Trophoblast cell (in vitro differentiated cells and primary cell): ENCODE measurements at regions not wholly inside any gene's neighbourhood (a gene's known extent, or its start where the extent isn't known, plus 50 kb on each side); places are given as distances from the start of the nearest gene placed in this dataset.
A peak's percentile ranks its signal among the peaks of the same experiment; 100 is the strongest.

Source experiments
- DNase-seq, 2 donors: peaks; one replicate each; pipeline ENCODE4 v3.0.0-alpha.2; 2016
- H2AFZ ChIP-seq: 2 replicates; pipeline ENCODE4 v1.6.1; 2013; ENCODE audit warnings: low read length, moderate library complexity, mild to moderate bottlenecking; ENCODE audit not compliant: insufficient read depth, poor library complexity
- H2AK5ac ChIP-seq: 2 replicates; pipeline ENCODE4 v1.6.1; 2013; ENCODE audit warnings: mild to moderate bottlenecking, low read length
- H2BK120ac ChIP-seq: 2 replicates; pipeline ENCODE4 v1.6.1; 2013; ENCODE audit warnings: low read length, mild to moderate bottlenecking, moderate library complexity; ENCODE audit not compliant: insufficient read depth, poor library complexity
- H2BK12ac ChIP-seq: 2 replicates; pipeline ENCODE4 v1.6.1; 2013; ENCODE audit warnings: mild to moderate bottlenecking, low read length, moderate library complexity
- H2BK5ac ChIP-seq: 2 replicates; pipeline ENCODE4 v1.6.1; 2013; ENCODE audit warnings: low read length, low read depth, moderate library complexity, mild to moderate bottlenecking; ENCODE audit not compliant: poor library complexity
- H3K14ac ChIP-seq: 2 replicates; pipeline ENCODE4 v1.6.1; 2013; ENCODE audit warnings: mild to moderate bottlenecking, low read length
- H3K18ac ChIP-seq: 2 replicates; pipeline ENCODE4 v1.6.1; 2013; ENCODE audit warnings: mild to moderate bottlenecking, low read length
- H3K23ac ChIP-seq: 2 replicates; pipeline ENCODE4 v1.6.1; 2013; ENCODE audit warnings: low read length
- H3K27ac ChIP-seq: 2 replicates; pipeline ENCODE4 v1.5.1; 2013; ENCODE audit warnings: low read depth, mild to moderate bottlenecking, inconsistent platforms, low read length, moderate library complexity
- H3K27me3 ChIP-seq: 2 replicates; pipeline ENCODE4 v1.6.1; 2013; ENCODE audit warnings: inconsistent platforms, mild to moderate bottlenecking, low read length, moderate library complexity; ENCODE audit not compliant: insufficient read depth
- H3K36me3 ChIP-seq, 2 experiments: 1 replicate in 1 of 2; 2 replicates in 1 of 2; pipeline ENCODE4 v1.6.1; 2013; ENCODE audit warnings: low read length in 2 of 2, mild to moderate bottlenecking in 2 of 2, moderate library complexity in 1 of 2; ENCODE audit not compliant: insufficient read depth in 2 of 2, control insufficient read depth in 1 of 2
- H3K4ac ChIP-seq: 2 replicates; pipeline ENCODE4 v1.6.1; 2013; ENCODE audit warnings: low read depth, mild to moderate bottlenecking, low read length, moderate library complexity
- H3K4me1 ChIP-seq, 2 experiments: 1 replicate in 1 of 2; 2 replicates in 1 of 2; pipeline ENCODE4 v1.6.1; 2013; ENCODE audit warnings: low read length in 2 of 2, mild to moderate bottlenecking in 2 of 2, moderate library complexity in 1 of 2; ENCODE audit not compliant: insufficient read depth in 2 of 2, control insufficient read depth in 1 of 2
- H3K4me2 ChIP-seq: 2 replicates; pipeline ENCODE4 v1.6.1; 2013; ENCODE audit warnings: inconsistent platforms, mild to moderate bottlenecking, low read length, moderate library complexity
- H3K4me3 ChIP-seq: 2 replicates; pipeline ENCODE4 v1.5.1; 2013; ENCODE audit warnings: mild to moderate bottlenecking, low read depth, low read length, inconsistent platforms
- H3K79me1 ChIP-seq: one replicate; pipeline ENCODE4 v1.6.1; 2013; ENCODE audit warnings: low read length
- H3K79me2 ChIP-seq: 2 replicates; pipeline ENCODE4 v1.6.1; 2013; ENCODE audit warnings: low read length, mild to moderate bottlenecking; ENCODE audit not compliant: control insufficient read depth, insufficient read depth, poor library complexity
- H3K9ac ChIP-seq: 2 replicates; pipeline ENCODE4 v1.6.1; 2013; ENCODE audit warnings: mild to moderate bottlenecking, low read length
- H3K9me3 ChIP-seq: 2 replicates; pipeline ENCODE4 v1.6.1; 2013; ENCODE audit warnings: low read depth, mild to moderate bottlenecking, control low read depth, inconsistent platforms, low read length; ENCODE audit not compliant: insufficient read depth
- H4K12ac ChIP-seq: 2 replicates; pipeline ENCODE4 v1.6.1; 2013; ENCODE audit warnings: low read depth, mild to moderate bottlenecking, low read length, moderate library complexity
- H4K8ac ChIP-seq: 2 replicates; pipeline ENCODE4 v1.6.1; 2013; ENCODE audit warnings: low read depth, mild to moderate bottlenecking, low read length, moderate library complexity
- H4K91ac ChIP-seq: one replicate; pipeline ENCODE4 v1.6.1; 2013; ENCODE audit warnings: low read depth, mild to moderate bottlenecking, low read length, moderate library complexity
- WGBS: extraction: QIAGEN DNeasy Blood & Tissue Kit; methylation state at CpG from one replicate; pipeline ENCODE4 v1.1.7; 2013; ENCODE audit warnings: missing lambda C conversion rate; ENCODE audit not compliant: insufficient read length, insufficient coverage; ENCODE audit errors: extremely low coverage; 5-methylcytosine and 5-hydroxymethylcytosine counted together

GRCh38 chrX:40279762-40280161 lies 182.0 kb upstream of the BCOR start:
- peak overlapping the region; percentile 57 for H4K8ac ChIP-seq
- H3K4me3 ChIP-seq = no peak overlapping the region
- no peaks in the 10 kb centered on the region for H3K36me3 ChIP-seq
- peak overlapping the region; percentile 87 for H2BK120ac ChIP-seq
- H2BK12ac ChIP-seq = peak overlapping the region; percentile 87
- no CpG with 5 or more reads among the region's 5 CpGs for WGBS
- H2AK5ac ChIP-seq = no peak overlapping the region
- H4K91ac ChIP-seq = peak overlapping the region; percentile 82
- H3K9me3 ChIP-seq = no peaks in the 10 kb centered on the region
- H3K4me1 ChIP-seq = peaks cover 11 to 20% of the 10 kb centered on the region in 2 experiments
- no peak overlapping the region for H3K9ac ChIP-seq
- no peak overlapping the region for H2AFZ ChIP-seq
- peak overlapping the region; percentile 10 for H3K4me2 ChIP-seq
- no peak overlapping the region for H4K12ac ChIP-seq
- H3K14ac ChIP-seq = no peak overlapping the region
- no peaks in the 10 kb centered on the region for H3K27me3 ChIP-seq
- H3K4ac ChIP-seq = no peak overlapping the region
- peak in 1 of 2 donors; percentile 46 for DNase-seq
- peak overlapping the region; percentile 67 for H3K27ac ChIP-seq
- H3K79me2 ChIP-seq = no peaks in the 10 kb centered on the region
- peak overlapping the region; percentile 75 for H2BK5ac ChIP-seq
- H3K18ac ChIP-seq = peak overlapping the region; percentile 76
- H3K23ac ChIP-seq = no peak overlapping the region
- peaks cover 19% of the 10 kb centered on the region for H3K79me1 ChIP-seq

GRCh38 chrX:40279091-40279430 lies 181.3 kb upstream of the BCOR start:
- no peak for DNase-seq
- H2BK5ac ChIP-seq = peak overlapping the region; percentile 75
- H2BK120ac ChIP-seq = peak overlapping the region; percentile 87
- H2AK5ac ChIP-seq = no peak overlapping the region
- H3K18ac ChIP-seq = peak overlapping the region; percentile 76
- H3K9me3 ChIP-seq = no peaks in the 10 kb centered on the region
- peak overlapping the region; percentile 87 for H2BK12ac ChIP-seq
- no peak overlapping the region for H4K12ac ChIP-seq
- H3K27ac ChIP-seq = peak overlapping the region; percentile 67
- H3K79me1 ChIP-seq = peaks cover 19% of the 10 kb centered on the region
- H3K4me3 ChIP-seq = no peak overlapping the region
- peak overlapping the region; percentile 82 for H4K91ac ChIP-seq
- no peaks in the 10 kb centered on the region for H3K79me2 ChIP-seq
- no peak overlapping the region for H3K9ac ChIP-seq
- H3K14ac ChIP-seq = peak overlapping the region; percentile 60
- H3K4ac ChIP-seq = peak overlapping the region; percentile 52
- H3K4me2 ChIP-seq = no peak overlapping the region
- peaks cover 11 to 20% of the 10 kb centered on the region in 2 experiments for H3K4me1 ChIP-seq
- H3K36me3 ChIP-seq = no peaks in the 10 kb centered on the region
- no peaks in the 10 kb centered on the region for H3K27me3 ChIP-seq
- no peak overlapping the region for H2AFZ ChIP-seq
- peak overlapping the region; percentile 57 for H4K8ac ChIP-seq
- WGBS = no CpG with 5 or more reads among the region's 3 CpGs
- no peak overlapping the region for H3K23ac ChIP-seq

- peaks cover 22% of the 10 kb centered on the region for H3K79me1 ChIP-seq
- H2AK5ac ChIP-seq = no peak overlapping the region
- H4K8ac ChIP-seq = no peak overlapping the region
- no peak overlapping the region for H4K12ac ChIP-seq
- H2BK120ac ChIP-seq = no peak overlapping the region
- H3K27me3 ChIP-seq = no peaks in the 10 kb centered on the region
- no peak overlapping the region for H3K4me3 ChIP-seq
- H3K4me2 ChIP-seq = no peak overlapping the region
- no peaks in the 10 kb centered on the region for H3K36me3 ChIP-seq
- no peaks in the 10 kb centered on the region for H3K9me3 ChIP-seq
- H3K9ac ChIP-seq = no peak overlapping the region
- WGBS = no CpG with 5 or more reads among the region's 10 CpGs
- peak overlapping the region; percentile 11 for H3K14ac ChIP-seq
- H3K18ac ChIP-seq = no peak overlapping the region
- no peak overlapping the region for H2AFZ ChIP-seq
- peak; percentile 84 to 91 for DNase-seq
- no peak overlapping the region for H3K4ac ChIP-seq
- peak overlapping the region; percentile 89 for H2BK12ac ChIP-seq
- no peaks in the 10 kb centered on the region for H3K79me2 ChIP-seq
- H3K27ac ChIP-seq = peak overlapping the region; percentile 50
- peak overlapping the region; percentile 50 for H4K91ac ChIP-seq
- peak overlapping the region; percentile 18 for H2BK5ac ChIP-seq
- H3K4me1 ChIP-seq = peaks cover 14 to 23% of the 10 kb centered on the region in 2 experiments
- no peak overlapping the region for H3K23ac ChIP-seq
Measured at GRCh38 chrX:40278340-40279090, 180.8 kb upstream of the BCOR start.

GRCh38 chrX:40277672-40278071 lies 179.9 kb upstream of the BCOR start:
- no peak overlapping the region for H3K4me2 ChIP-seq
- peak overlapping the region; percentile 65 for H3K14ac ChIP-seq
- H3K4ac ChIP-seq = no peak overlapping the region
- no CpG with 5 or more reads among the region's 3 CpGs for WGBS
- no peaks in the 10 kb centered on the region for H3K79me2 ChIP-seq
- peak overlapping the region; percentile 89 for H2BK12ac ChIP-seq
- H3K27me3 ChIP-seq = no peaks in the 10 kb centered on the region
- no peak overlapping the region for H3K9ac ChIP-seq
- no peak overlapping the region for H3K27ac ChIP-seq
- H3K36me3 ChIP-seq = no peaks in the 10 kb centered on the region
- H2BK120ac ChIP-seq = peak overlapping the region; percentile 81
- peaks cover 22% of the 10 kb centered on the region for H3K79me1 ChIP-seq
- no peak overlapping the region for H3K23ac ChIP-seq
- no peaks in the 10 kb centered on the region for H3K9me3 ChIP-seq
- H2AFZ ChIP-seq = no peak overlapping the region
- no peak overlapping the region for H3K18ac ChIP-seq
- H4K12ac ChIP-seq = no peak overlapping the region
- no peak for DNase-seq
- peak overlapping the region; percentile 50 for H4K91ac ChIP-seq
- H4K8ac ChIP-seq = peak overlapping the region; percentile 34
- no peak overlapping the region for H3K4me3 ChIP-seq
- no peak overlapping the region for H2BK5ac ChIP-seq
- H3K4me1 ChIP-seq = peaks cover 18 to 25% of the 10 kb centered on the region in 2 experiments
- peak overlapping the region; percentile 77 for H2AK5ac ChIP-seq
